Fibroblast of lung (primary cell): ENCODE measurements at regions not wholly inside any gene's neighbourhood (a gene's known extent, or its start where the extent isn't known, plus 50 kb on each side); places are given as distances from the start of the nearest gene placed in this dataset.

ENCODE experiments used
- CTCF ChIP-seq, 2 donors: IDR thresholded peaks in 1 of 2; conservative IDR thresholded peaks in 1 of 2; 1 replicate in 1 of 2; 2 replicates in 1 of 2; pipeline ENCODE4 v1.5.1; 2011 to 2012; ENCODE audit warnings: low read length in 2 of 2, control low read depth in 1 of 2, inconsistent platforms in 1 of 2, low read depth in 1 of 2, mild to moderate bottlenecking in 1 of 2
- EZH2 ChIP-seq: IDR thresholded peaks from 2 replicates; pipeline ENCODE4 v1.5.1; 2012; ENCODE audit warnings: low read length, control low read depth, mild to moderate bottlenecking; ENCODE audit errors: missing control alignments

- TF ChIP-seq CTCF (conservative IDR thresholded peaks at IDR 0.05 in 1 of 2, IDR thresholded peaks at IDR 0.05 in 1 of 2; ENCODE audit: low read depth in 1 of 2, low read length in 2 of 2) (no peak), EZH2 (no peak)
Observed at GRCh38 chrX:66902081-66902480, 263.2 kb upstream of the EDA2R start.
